HEK293 (cell line): ENCODE measurements at regions not wholly inside any gene's neighbourhood (a gene's known extent, or its start where the extent isn't known, plus 50 kb on each side); places are given as distances from the start of the nearest gene placed in this dataset.
A peak's percentile ranks its signal among the peaks of the same experiment; 100 is the strongest.

ENCODE experiments used
- CTCF ChIP-seq: fragments of 450-650 bp; formaldehyde crosslinking; IDR thresholded peaks from 2 replicates; pipeline ENCODE4 v1.5.1; 2016; ENCODE audit warnings: missing biosample characterization, missing genetic modification characterization
- KLF16 ChIP-seq: fragments of 450-650 bp; formaldehyde crosslinking; IDR thresholded peaks from 2 replicates; pipeline ENCODE4 v1.5.1; 2017; ENCODE audit warnings: missing biosample characterization, missing genetic modification characterization
- PRDM4 ChIP-seq: fragments of 450-650 bp; formaldehyde crosslinking; IDR thresholded peaks from 2 replicates; pipeline ENCODE4 v1.5.1; 2017; ENCODE audit warnings: missing biosample characterization, missing genetic modification characterization
- REST ChIP-seq: fragments of 450-650 bp; formaldehyde crosslinking; IDR thresholded peaks from 2 replicates; pipeline ENCODE4 v1.5.1; 2016; ENCODE audit warnings: missing biosample characterization, missing genetic modification characterization
- ZNF114 ChIP-seq: fragments of 450-650 bp; formaldehyde crosslinking; IDR thresholded peaks from 2 replicates; pipeline ENCODE4 v1.5.0; 2017; ENCODE audit warnings: missing biosample characterization, missing genetic modification characterization
- ZNF157 ChIP-seq: fragments of 450-650 bp; formaldehyde crosslinking; IDR thresholded peaks from 2 replicates; pipeline ENCODE4 v1.5.1; 2016; ENCODE audit warnings: missing biosample characterization, missing genetic modification characterization
- ZNF24 ChIP-seq: fragments of 450-650 bp; formaldehyde crosslinking; IDR thresholded peaks from 2 replicates; pipeline ENCODE4 v1.5.1; 2016; ENCODE audit warnings: missing biosample characterization, missing genetic modification characterization
- ZNF555 ChIP-seq: fragments of 450-650 bp; formaldehyde crosslinking; conservative IDR thresholded peaks from 2 replicates; pipeline ENCODE4 v1.5.1; 2017; ENCODE audit warnings: missing biosample characterization, mild to moderate bottlenecking, missing genetic modification characterization, inconsistent platforms

- TF ChIP-seq PRDM4 (tag by site-specific recombination) (0 out of 2 replicates have a peak, but pooled peaks have one; percentile 12), ZNF24 (tag by site-specific recombination) (no peak), KLF16 (tag by site-specific recombination) (no peak), CTCF (tag by site-specific recombination) (no peak), REST (tag by site-specific recombination) (no peak), ZNF114 (no peak), ZNF157 (no peak), ZNF555 (tag by site-specific recombination) (no peak)
These were observed 104.5 kb upstream of the RCN1 start for GRCh38 chr11:31986201-31986889.
